ENCODE measurements at regions not wholly inside any gene's neighbourhood (a gene's known extent, or its start where the extent isn't known, plus 50 kb on each side); places are given as distances from the start of the nearest gene placed in this dataset.

GRCh38 chr1:70685300-70686286 lies 274.5 kb downstream of the CTH start (continued):
- TF ChIP-seq HMGXB3 (CRISPR knock-in tag; IDR thresholded peaks at IDR 0.05; ENCODE audit: borderline replicate concordance) (no peak), NR3C1 (CRISPR knock-in tag; IDR thresholded peaks at IDR 0.05) (no peak), HNF1A (IDR thresholded peaks at IDR 0.05; ENCODE audit: low read depth) (no peak), HNF1A (CRISPR knock-in tag; IDR thresholded peaks at IDR 0.05; ENCODE audit: borderline replicate concordance) (no peak), SMC3 (IDR thresholded peaks at IDR 0.05; ENCODE audit: low read length) (peak; percentile 79), DMTF1 (CRISPR knock-in tag; IDR thresholded peaks at IDR 0.05) (no peak), TBX3 (IDR thresholded peaks at IDR 0.05; ENCODE audit: borderline replicate concordance) (no peak), ATF4 (CRISPR knock-in tag; IDR thresholded peaks at IDR 0.05) (peak in 1 of 2 experiments; percentile 90; a peak in 2 of 4 replicates), GATA4 (IDR thresholded peaks at IDR 0.05; ENCODE audit: borderline replicate concordance, low read depth) (no peak), ZNF572 (CRISPR knock-in tag; IDR thresholded peaks at IDR 0.05) (0 out of 2 replicates have a peak, but pooled peaks have one; percentile 21), STAG1 (CRISPR knock-in tag; IDR thresholded peaks at IDR 0.05) (peak; percentile 66), IKZF5 (CRISPR knock-in tag; IDR thresholded peaks at IDR 0.05) (no peak), ZSCAN22 (CRISPR knock-in tag; IDR thresholded peaks at IDR 0.05) (no peak), PITX1 (CRISPR knock-in tag; IDR thresholded peaks at IDR 0.05) (no peak), ETV6 (CRISPR knock-in tag; conservative IDR thresholded peaks at IDR 0.05) (no peak)
